Frontal cortex (tissue), 3 donors: ENCODE measurements at regions not wholly inside any gene's neighbourhood (a gene's known extent, or its start where the extent isn't known, plus 50 kb on each side); places are given as distances from the start of the nearest gene placed in this dataset.

ENCODE experiments used
- DNase-seq, 2 donors: peaks; one replicate each; pipeline ENCODE4 v3.0.0; 2012; ENCODE audit warnings: low spot score in 2 of 2
- FAIRE-seq: peaks from 2 replicates; lab custom pipeline; 2012; peaks lifted over from hg19 to GRCh38; lab: Jason Lieb, UNC
- donor health status: control.
- donor health status: control.
- donor health status: control.

GRCh38 chr6:9583753-9584352, 831.0 kb downstream of the TFAP2A start:
- FAIRE-seq (no peak), DNase-seq (no peak)

DNA sequence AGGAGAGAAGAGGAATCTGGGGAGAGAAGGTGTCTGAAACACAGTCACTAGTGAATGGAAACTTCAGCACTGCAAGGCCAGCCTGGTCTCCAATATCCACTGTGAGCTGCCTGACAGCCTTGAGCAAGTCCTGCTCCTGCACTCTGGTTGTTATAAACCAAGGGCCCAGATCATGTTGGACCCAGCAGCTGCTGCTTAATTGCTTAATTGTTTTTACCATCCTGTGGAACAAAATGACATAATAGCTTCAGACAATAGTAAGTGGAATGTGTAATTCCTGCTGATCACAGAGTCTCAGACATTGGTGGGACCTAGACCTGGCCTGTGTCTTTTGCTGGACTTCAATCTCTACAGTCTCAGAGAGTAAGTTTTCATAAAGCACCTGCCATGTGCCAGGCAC, 833.7 kb downstream of the TFAP2A start:
- FAIRE-seq (no peak), DNase-seq (no peak)

DNA sequence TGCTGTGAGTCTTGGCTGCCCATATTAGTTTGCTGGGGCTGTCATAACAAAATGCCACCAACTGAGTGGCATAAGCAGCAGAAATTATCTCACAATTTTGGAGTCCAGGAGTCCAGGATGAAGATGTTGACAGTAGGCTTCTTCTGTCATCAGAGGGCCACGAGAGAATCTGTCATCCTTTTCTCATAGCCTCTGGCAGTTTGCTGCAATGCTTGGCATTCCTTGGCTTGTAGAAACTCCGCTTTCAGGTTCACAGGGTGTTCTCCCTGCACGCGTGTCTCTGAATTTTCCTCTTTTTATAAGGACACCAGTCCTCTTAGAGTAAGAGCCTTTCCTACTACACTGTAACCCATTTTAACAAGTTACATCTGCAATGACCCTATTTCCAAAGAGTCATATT, 838.4 kb downstream of the TFAP2A start:
- FAIRE-seq (no peak), DNase-seq (no peak)

GRCh38 chr6:9566096-9566495, 848.8 kb downstream of the TFAP2A start:
- DNase-seq (no peak), FAIRE-seq (no peak)

DNA sequence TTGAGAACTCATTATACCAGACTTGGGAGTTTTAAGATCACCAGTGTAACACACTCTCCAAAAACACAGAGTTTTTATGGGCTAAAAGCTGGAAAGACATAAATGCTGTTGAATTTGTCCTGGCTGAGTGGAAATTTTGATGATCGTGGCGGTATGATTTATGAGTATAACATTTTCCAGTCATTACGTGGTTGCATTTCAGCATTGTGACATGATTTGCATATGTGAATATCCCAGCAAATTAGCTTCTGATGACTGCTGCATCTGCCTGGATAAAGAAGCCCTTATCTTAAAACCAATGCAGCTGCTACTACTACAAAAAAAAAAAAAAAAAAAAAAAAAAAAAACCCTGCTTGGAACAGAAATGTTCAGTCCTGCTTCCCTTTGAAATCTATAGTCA, 850.9 kb downstream of the TFAP2A start:
- FAIRE-seq, result no peak
- no peak for DNase-seq

DNA sequence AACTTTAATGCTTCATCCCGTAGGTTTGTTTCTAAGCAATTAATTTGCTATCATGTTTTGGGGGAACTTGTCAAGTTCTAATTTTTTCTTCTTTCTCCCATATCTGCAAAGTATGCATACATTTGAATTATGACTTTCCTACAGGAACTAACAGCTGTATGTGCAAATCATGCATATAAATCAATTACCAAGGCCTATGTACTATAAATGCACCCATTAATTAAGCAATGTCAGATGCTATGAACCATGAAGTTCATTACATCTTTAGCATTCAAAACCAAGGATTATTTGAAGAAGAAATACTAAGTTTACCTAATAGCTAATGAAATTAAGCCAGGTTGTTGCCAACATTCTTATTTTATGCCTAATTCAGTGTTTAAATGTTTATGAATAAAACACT, 851.3 kb downstream of the TFAP2A start:
- FAIRE-seq (no peak), DNase-seq (no peak)

GRCh38 chr6:9554806-9555205, 860.1 kb downstream of the TFAP2A start:
- FAIRE-seq (no peak), DNase-seq (no peak)

- FAIRE-seq (no peak), DNase-seq (no peak)
Measured at GRCh38 chr6:9554323-9554722, 860.6 kb downstream of the TFAP2A start.

- FAIRE-seq (no peak), DNase-seq (no peak)
Measured at GRCh38 chr6:9553002-9553401, 861.9 kb downstream of the TFAP2A start.

DNA sequence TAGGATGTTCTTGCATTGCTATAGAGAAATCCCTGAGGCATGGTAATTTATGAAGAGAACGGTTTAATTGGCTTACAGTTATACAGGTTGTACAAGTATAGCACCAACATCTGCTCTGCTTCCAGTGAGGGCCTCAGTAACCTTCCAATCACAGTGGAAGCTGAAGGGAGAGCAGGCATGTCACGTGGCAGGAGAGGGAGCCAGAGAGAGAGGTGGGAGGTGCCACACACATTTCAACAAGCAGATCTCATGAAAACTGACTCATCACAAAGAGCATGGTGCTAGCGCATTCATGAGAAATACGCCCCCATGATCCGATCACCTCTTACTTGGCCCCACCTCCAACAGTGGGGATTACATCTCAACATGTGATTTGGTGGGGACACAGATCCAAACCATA, 871.2 kb downstream of the TFAP2A start:
- DNase-seq (no peak), FAIRE-seq (no peak)

- DNase-seq (peak in 1 of 2 donors; percentile 20), FAIRE-seq (peak; percentile 70)
Measured at GRCh38 chr6:9540534-9541126, 874.2 kb downstream of the TFAP2A start.

GRCh38 chr6:9540126-9540525, 874.7 kb downstream of the TFAP2A start:
- FAIRE-seq (no peak), DNase-seq (no peak)

- no peak for DNase-seq
- FAIRE-seq, result no peak
Measured at GRCh38 chr6:9539231-9539755, 875.6 kb downstream of the TFAP2A start.

DNA sequence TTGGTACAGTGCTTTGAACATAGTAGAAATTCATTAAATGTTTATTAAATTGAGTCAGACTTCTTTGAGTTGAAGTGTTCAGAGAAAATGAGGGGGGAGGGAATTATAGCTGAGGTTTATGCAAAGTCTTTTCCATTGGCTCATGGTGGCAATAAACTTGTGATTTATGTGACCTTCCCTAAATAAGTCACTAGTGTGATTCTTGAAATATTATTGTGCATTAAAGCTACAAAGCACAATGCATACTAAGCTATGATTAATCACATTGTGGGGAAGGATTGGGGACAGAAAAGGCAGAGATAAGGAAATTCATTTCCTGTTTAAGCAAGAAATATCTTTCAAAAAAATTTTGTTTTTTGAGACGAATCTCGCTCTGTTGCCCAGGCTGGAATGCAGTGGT, 877.5 kb downstream of the TFAP2A start:
- DNase-seq, result no peak
- no peak for FAIRE-seq

GRCh38 chr6:9535106-9535505, 879.8 kb downstream of the TFAP2A start:
- no peak for FAIRE-seq

GRCh38 chr6:9532621-9533557, 882.0 kb downstream of the TFAP2A start:
- no peak for FAIRE-seq
- DNase-seq, result no peak

More at GRCh38 chr6:9535106-9535505, 879.8 kb downstream of the TFAP2A start:
- no peak for DNase-seq

DNA sequence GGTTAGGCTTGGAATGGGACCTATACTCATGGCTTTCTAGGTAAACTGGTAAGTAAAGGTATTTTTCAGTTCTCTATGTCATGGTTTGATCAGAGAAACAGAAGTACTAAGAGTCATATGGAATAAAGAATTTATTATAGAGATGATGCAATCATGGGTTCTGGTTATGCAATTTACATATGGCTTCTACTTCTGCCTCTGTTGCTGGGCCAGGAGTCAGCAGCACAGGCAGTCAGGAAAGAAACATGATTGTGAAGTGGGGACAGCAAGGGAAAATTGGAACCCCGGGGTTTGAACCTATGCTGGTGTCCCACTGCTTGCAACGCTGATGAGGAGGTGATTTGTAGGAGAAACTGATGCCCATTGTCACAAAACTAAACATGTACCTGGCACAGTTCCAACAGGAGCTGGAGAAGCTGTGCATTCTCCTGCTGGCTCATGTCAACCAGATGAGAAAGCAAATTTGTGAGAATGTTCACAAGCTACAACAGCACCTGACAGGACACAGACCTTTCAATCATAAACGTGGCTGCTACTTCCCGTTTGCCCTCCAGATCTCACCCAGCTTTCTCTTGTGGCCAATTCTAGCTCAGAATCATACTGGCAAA, 887.1 kb downstream of the TFAP2A start:
- no peak for DNase-seq
- no peak for FAIRE-seq

- FAIRE-seq, result no peak
- DNase-seq, result no peak
Measured at GRCh38 chr6:9523462-9523861, 891.4 kb downstream of the TFAP2A start.

DNA sequence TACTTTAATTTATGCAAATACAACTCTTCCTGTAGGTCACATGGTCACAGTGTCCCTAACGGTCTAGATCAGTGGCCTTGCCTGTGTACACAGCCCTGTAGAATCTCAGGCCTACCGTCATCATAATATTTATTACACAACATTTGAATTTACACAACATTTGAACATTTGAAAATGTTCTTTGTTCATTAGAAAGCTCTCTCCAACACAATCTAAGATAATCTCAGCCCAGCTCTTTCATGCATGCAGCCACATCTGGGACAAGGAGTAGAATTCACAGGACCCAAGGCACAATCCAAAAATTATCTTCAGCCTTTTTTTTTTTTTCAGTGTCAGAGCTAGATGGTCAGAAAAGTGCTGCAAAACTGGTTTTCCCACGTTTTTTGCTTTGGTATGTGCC, 892.8 kb downstream of the TFAP2A start:
- FAIRE-seq, result no peak
- no peak for DNase-seq

- FAIRE-seq, result no peak
- no peak for DNase-seq
Measured at GRCh38 chr6:9521152-9521530, 893.7 kb downstream of the TFAP2A start.
